ENCODE measurements at regions not wholly inside any gene's neighbourhood (a gene's known extent, or its start where the extent isn't known, plus 50 kb on each side); places are given as distances from the start of the nearest gene placed in this dataset.

- Histone ChIP-seq H3K27me3 (ENCODE audit: control insufficient read depth, insufficient read depth, low read length) (no peaks in the 10 kb centered on the region), H3K27ac (ENCODE audit: low read length) (no peak overlapping the region), H3K36me3 (ENCODE audit: control insufficient read depth, low read depth, low read length) (no peaks in the 10 kb centered on the region), H3K9ac (ENCODE audit: low read length) (no peak overlapping the region), H3K9me3 (ENCODE audit: control insufficient read depth, low read depth, low read length) (no peaks in the 10 kb centered on the region), H3K4me3 (ENCODE audit: low read length) (no peak overlapping the region), H3K4me1 (ENCODE audit: control insufficient read depth, low read depth, low read length) (no peaks in the 10 kb centered on the region)
Measured at GRCh38 chr15:97680606-97681220, 279.8 kb upstream of the ARRDC4 start.

GRCh38 chr15:97683831-97684230 lies 276.7 kb upstream of the ARRDC4 start:
- Histone ChIP-seq H3K4me1 (ENCODE audit: control insufficient read depth, low read depth, low read length) (no peaks in the 10 kb centered on the region), H3K9me3 (ENCODE audit: control insufficient read depth, low read depth, low read length) (no peaks in the 10 kb centered on the region), H3K27ac (ENCODE audit: low read length) (no peak overlapping the region), H3K9ac (ENCODE audit: low read length) (no peak overlapping the region), H3K27me3 (ENCODE audit: control insufficient read depth, insufficient read depth, low read length) (no peaks in the 10 kb centered on the region), H3K4me3 (ENCODE audit: low read length) (no peak overlapping the region), H3K36me3 (ENCODE audit: control insufficient read depth, low read depth, low read length) (no peaks in the 10 kb centered on the region)

GRCh38 chr15:97684249-97684648 lies 276.3 kb upstream of the ARRDC4 start:
- no peak overlapping the region for H3K27ac ChIP-seq (ENCODE audit: low read length)
- H3K36me3 ChIP-seq (ENCODE audit: control insufficient read depth, low read depth, low read length), result no peaks in the 10 kb centered on the region
- no peaks in the 10 kb centered on the region for H3K27me3 ChIP-seq (ENCODE audit: control insufficient read depth, insufficient read depth, low read length)
- no peaks in the 10 kb centered on the region for H3K9me3 ChIP-seq (ENCODE audit: control insufficient read depth, low read depth, low read length)
- H3K9ac ChIP-seq (ENCODE audit: low read length), result no peak overlapping the region
- H3K4me1 ChIP-seq (ENCODE audit: control insufficient read depth, low read depth, low read length), result no peaks in the 10 kb centered on the region
- H3K4me3 ChIP-seq (ENCODE audit: low read length), result no peak overlapping the region

- Histone ChIP-seq H3K4me1 (ENCODE audit: control insufficient read depth, low read depth, low read length) (no peaks in the 10 kb centered on the region), H3K27me3 (ENCODE audit: control insufficient read depth, insufficient read depth, low read length) (no peaks in the 10 kb centered on the region), H3K36me3 (ENCODE audit: control insufficient read depth, low read depth, low read length) (no peaks in the 10 kb centered on the region), H3K4me3 (ENCODE audit: low read length) (no peak overlapping the region), H3K27ac (ENCODE audit: low read length) (no peak overlapping the region), H3K9me3 (ENCODE audit: control insufficient read depth, low read depth, low read length) (no peaks in the 10 kb centered on the region), H3K9ac (ENCODE audit: low read length) (no peak overlapping the region)
Measured at GRCh38 chr15:97686324-97686723, 274.2 kb upstream of the ARRDC4 start.

- H3K4me3 ChIP-seq (ENCODE audit: low read length), result no peak overlapping the region
- H3K9me3 ChIP-seq (ENCODE audit: control insufficient read depth, low read depth, low read length), result no peaks in the 10 kb centered on the region
- H3K27ac ChIP-seq (ENCODE audit: low read length), result no peak overlapping the region
- H3K9ac ChIP-seq (ENCODE audit: low read length), result no peak overlapping the region
- no peaks in the 10 kb centered on the region for H3K4me1 ChIP-seq (ENCODE audit: control insufficient read depth, low read depth, low read length)
- H3K27me3 ChIP-seq (ENCODE audit: control insufficient read depth, insufficient read depth, low read length), result no peaks in the 10 kb centered on the region
- no peaks in the 10 kb centered on the region for H3K36me3 ChIP-seq (ENCODE audit: control insufficient read depth, low read depth, low read length)
Measured at GRCh38 chr15:97687654-97688053, 272.8 kb upstream of the ARRDC4 start.

- no peaks in the 10 kb centered on the region for H3K27me3 ChIP-seq (ENCODE audit: control insufficient read depth, insufficient read depth, low read length)
- no peaks in the 10 kb centered on the region for H3K4me1 ChIP-seq (ENCODE audit: control insufficient read depth, low read depth, low read length)
- no peak overlapping the region for H3K27ac ChIP-seq (ENCODE audit: low read length)
- no peaks in the 10 kb centered on the region for H3K9me3 ChIP-seq (ENCODE audit: control insufficient read depth, low read depth, low read length)
- no peaks in the 10 kb centered on the region for H3K36me3 ChIP-seq (ENCODE audit: control insufficient read depth, low read depth, low read length)
- H3K9ac ChIP-seq (ENCODE audit: low read length), result no peak overlapping the region
- H3K4me3 ChIP-seq (ENCODE audit: low read length), result no peak overlapping the region
Measured at GRCh38 chr15:97688177-97688576, 272.3 kb upstream of the ARRDC4 start.

GRCh38 chr15:97688886-97689285 lies 271.6 kb upstream of the ARRDC4 start:
- H3K9ac ChIP-seq (ENCODE audit: low read length), result no peak overlapping the region
- H3K27me3 ChIP-seq (ENCODE audit: control insufficient read depth, insufficient read depth, low read length), result no peaks in the 10 kb centered on the region
- no peaks in the 10 kb centered on the region for H3K36me3 ChIP-seq (ENCODE audit: control insufficient read depth, low read depth, low read length)
- no peaks in the 10 kb centered on the region for H3K9me3 ChIP-seq (ENCODE audit: control insufficient read depth, low read depth, low read length)
- no peak overlapping the region for H3K4me3 ChIP-seq (ENCODE audit: low read length)
- H3K4me1 ChIP-seq (ENCODE audit: control insufficient read depth, low read depth, low read length), result no peaks in the 10 kb centered on the region
- H3K27ac ChIP-seq (ENCODE audit: low read length), result no peak overlapping the region

GRCh38 chr15:97691078-97691477 lies 269.4 kb upstream of the ARRDC4 start:
- no peaks in the 10 kb centered on the region for H3K36me3 ChIP-seq (ENCODE audit: control insufficient read depth, low read depth, low read length)
- no peak overlapping the region for H3K9ac ChIP-seq (ENCODE audit: low read length)
- no peak overlapping the region for H3K4me3 ChIP-seq (ENCODE audit: low read length)
- H3K27me3 ChIP-seq (ENCODE audit: control insufficient read depth, insufficient read depth, low read length), result no peaks in the 10 kb centered on the region
- H3K27ac ChIP-seq (ENCODE audit: low read length), result no peak overlapping the region
- no peaks in the 10 kb centered on the region for H3K4me1 ChIP-seq (ENCODE audit: control insufficient read depth, low read depth, low read length)
- H3K9me3 ChIP-seq (ENCODE audit: control insufficient read depth, low read depth, low read length), result no peaks in the 10 kb centered on the region

- H3K36me3 ChIP-seq (ENCODE audit: control insufficient read depth, low read depth, low read length), result no peaks in the 10 kb centered on the region
- H3K9me3 ChIP-seq (ENCODE audit: control insufficient read depth, low read depth, low read length), result no peaks in the 10 kb centered on the region
- no peaks in the 10 kb centered on the region for H3K27me3 ChIP-seq (ENCODE audit: control insufficient read depth, insufficient read depth, low read length)
Measured at GRCh38 chr15:97691799-97692198, 268.7 kb upstream of the ARRDC4 start.

GRCh38 chr15:97692301-97693015 lies 268.0 kb upstream of the ARRDC4 start:
- no peaks in the 10 kb centered on the region for H3K4me1 ChIP-seq (ENCODE audit: control insufficient read depth, low read depth, low read length)
- H3K9me3 ChIP-seq (ENCODE audit: control insufficient read depth, low read depth, low read length), result no peaks in the 10 kb centered on the region
- no peaks in the 10 kb centered on the region for H3K27me3 ChIP-seq (ENCODE audit: control insufficient read depth, insufficient read depth, low read length)
- H3K4me3 ChIP-seq (ENCODE audit: low read length), result no peak overlapping the region
- no peak overlapping the region for H3K9ac ChIP-seq (ENCODE audit: low read length)
- no peak overlapping the region for H3K27ac ChIP-seq (ENCODE audit: low read length)
- no peaks in the 10 kb centered on the region for H3K36me3 ChIP-seq (ENCODE audit: control insufficient read depth, low read depth, low read length)

More at GRCh38 chr15:97691799-97692198, 268.7 kb upstream of the ARRDC4 start:
- no peak overlapping the region for H3K4me3 ChIP-seq (ENCODE audit: low read length)
- H3K27ac ChIP-seq (ENCODE audit: low read length), result no peak overlapping the region
- H3K4me1 ChIP-seq (ENCODE audit: control insufficient read depth, low read depth, low read length), result no peaks in the 10 kb centered on the region
- no peak overlapping the region for H3K9ac ChIP-seq (ENCODE audit: low read length)

- no peaks in the 10 kb centered on the region for H3K27me3 ChIP-seq (ENCODE audit: control insufficient read depth, insufficient read depth, low read length)
- H3K4me1 ChIP-seq (ENCODE audit: control insufficient read depth, low read depth, low read length), result no peaks in the 10 kb centered on the region
- H3K36me3 ChIP-seq (ENCODE audit: control insufficient read depth, low read depth, low read length), result no peaks in the 10 kb centered on the region
- H3K27ac ChIP-seq (ENCODE audit: low read length), result no peak overlapping the region
- H3K9me3 ChIP-seq (ENCODE audit: control insufficient read depth, low read depth, low read length), result no peaks in the 10 kb centered on the region
- no peak overlapping the region for H3K9ac ChIP-seq (ENCODE audit: low read length)
- H3K4me3 ChIP-seq (ENCODE audit: low read length), result no peak overlapping the region
Measured at GRCh38 chr15:97694456-97694855, 266.0 kb upstream of the ARRDC4 start.

GRCh38 chr15:97703400-97703799 lies 257.1 kb upstream of the ARRDC4 start:
- Histone ChIP-seq H3K27me3 (ENCODE audit: control insufficient read depth, insufficient read depth, low read length) (no peaks in the 10 kb centered on the region), H3K4me3 (ENCODE audit: low read length) (no peak overlapping the region), H3K4me1 (ENCODE audit: control insufficient read depth, low read depth, low read length) (no peaks in the 10 kb centered on the region), H3K9ac (ENCODE audit: low read length) (no peak overlapping the region), H3K9me3 (ENCODE audit: control insufficient read depth, low read depth, low read length) (no peaks in the 10 kb centered on the region), H3K36me3 (ENCODE audit: control insufficient read depth, low read depth, low read length) (no peaks in the 10 kb centered on the region), H3K27ac (ENCODE audit: low read length) (no peak overlapping the region)

All from iPS-18a (cell line).